Upper lobe of left lung (tissue), 4 donors: ENCODE measurements at regions not wholly inside any gene's neighbourhood (a gene's known extent, or its start where the extent isn't known, plus 50 kb on each side); places are given as distances from the start of the nearest gene placed in this dataset.

Experiments
- CTCF ChIP-seq, 6 experiments: fragments of 450-650 bp in 4 of 6; fragments of 200-600 bp in 2 of 6; sonication (generic) in 2 of 6; IDR thresholded peaks; one replicate each; pipeline ENCODE4 v1.5.1; 2016 to 2019; ENCODE audit warnings: antibody characterized with exemption in 6 of 6
- EP300 ChIP-seq, 4 donors: sonication (generic); formaldehyde crosslinking; IDR thresholded peaks; one replicate each; pipeline ENCODE4 v1.5.1; 2017; ENCODE audit warnings: antibody characterized with exemption in 4 of 4, control low read depth in 2 of 4
- POLR2A ChIP-seq, 4 donors: fragments of 450-650 bp; IDR thresholded peaks; one replicate each; pipeline ENCODE4 v1.5.1; 2016 to 2017; ENCODE audit warnings: antibody characterized with exemption in 4 of 4, mild to moderate bottlenecking in 2 of 4
- POLR2AphosphoS5 ChIP-seq, 2 donors: sonication (generic); formaldehyde crosslinking; IDR thresholded peaks; one replicate each; pipeline ENCODE4 v1.5.1; 2017; ENCODE audit warnings: antibody characterized with exemption in 2 of 2

- no peak for TF ChIP-seq POLR2A (IDR thresholded peaks at IDR 0.05)
- TF ChIP-seq CTCF (IDR thresholded peaks at IDR 0.05) = no peak
- TF ChIP-seq POLR2AphosphoS5 (IDR thresholded peaks at IDR 0.05) = no peak
- TF ChIP-seq EP300 (IDR thresholded peaks at IDR 0.05) = no peak
Observed at GRCh38 chr5:159632866-159633265, 283.4 kb upstream of the ADRA1B start.
